CD4-positive, alpha-beta memory T cell (primary cell): ENCODE measurements at regions not wholly inside any gene's neighbourhood (a gene's known extent, or its start where the extent isn't known, plus 50 kb on each side); places are given as distances from the start of the nearest gene placed in this dataset.

ENCODE experiments used
- CTCF ChIA-PET: fragments of 350-600 bp; sonication (Branson Sonifier 250); formaldehyde crosslinking; loops from one replicate; lab custom pipeline; 2021; ENCODE audit warnings: inconsistent platforms; ENCODE audit not compliant: partially characterized antibody; lab: Charles Lee
- POLR2A ChIA-PET: fragments of 350-600 bp; sonication (Branson Sonifier 250); formaldehyde crosslinking; loops from one replicate; lab custom pipeline; 2021; ENCODE audit not compliant: partially characterized antibody; lab: Charles Lee
- DNase-seq, 5 donors: peaks; one replicate each; pipeline versions ENCODE4 v3.0.0 to v3.0.0-alpha.2; 2020 to 2022; ENCODE audit warnings: mixed read lengths in 1 of 5
- H3K27ac ChIP-seq: one replicate; pipeline ENCODE4 v1.7.0; 2013; ENCODE audit warnings: low read depth, low read length
- H3K27me3 ChIP-seq: 2 replicates; pipeline ENCODE4 v1.7.0; 2013; ENCODE audit warnings: mild to moderate bottlenecking, low read length, moderate library complexity; ENCODE audit not compliant: insufficient read depth
- H3K36me3 ChIP-seq: 2 replicates; pipeline ENCODE4 v1.7.0; 2013; ENCODE audit warnings: mild to moderate bottlenecking, low read length, moderate library complexity; ENCODE audit not compliant: insufficient read depth
- H3K4me1 ChIP-seq: 2 replicates; pipeline ENCODE4 v1.7.0; 2013; ENCODE audit warnings: mild to moderate bottlenecking, low read length, moderate library complexity; ENCODE audit not compliant: insufficient read depth
- H3K4me3 ChIP-seq, 2 donors: one replicate each; pipeline ENCODE4 v1.7.0; 2013; ENCODE audit warnings: low read length in 2 of 2, mild to moderate bottlenecking in 1 of 2
- H3K9me3 ChIP-seq, 2 donors: one replicate each; pipeline ENCODE4 v1.7.0; 2013; ENCODE audit warnings: low read length in 2 of 2, control low read depth in 1 of 2; ENCODE audit not compliant: control insufficient read depth in 1 of 2
- H3K27ac Mint-ChIP-seq, 7 donors: one replicate each; pipeline ENCODE4 v1.8.0; 2020 to 2021; ENCODE audit warnings: mixed read lengths in 7 of 7, mild to moderate bottlenecking in 6 of 7, inconsistent platforms in 3 of 7, moderate library complexity in 3 of 7
- H3K27me3 Mint-ChIP-seq, 2 donors: one replicate each; pipeline ENCODE4 v1.8.0; 2020 to 2021; ENCODE audit warnings: mixed read lengths in 2 of 2
- H3K36me3 Mint-ChIP-seq, 2 donors: one replicate each; pipeline ENCODE4 v1.8.0; 2020 to 2021; ENCODE audit warnings: mixed read lengths in 2 of 2, inconsistent platforms in 1 of 2, mild to moderate bottlenecking in 1 of 2
- H3K4me1 Mint-ChIP-seq, 4 donors: one replicate each; pipeline ENCODE4 v1.8.0; 2020 to 2021; ENCODE audit warnings: mixed read lengths in 4 of 4, mild to moderate bottlenecking in 1 of 4
- H3K4me3 Mint-ChIP-seq, 8 donors: one replicate each; pipeline ENCODE4 v1.8.0; 2020 to 2021; ENCODE audit warnings: mixed read lengths in 8 of 8, mild to moderate bottlenecking in 7 of 8, moderate library complexity in 6 of 8, inconsistent platforms in 3 of 8
- H3K9me3 Mint-ChIP-seq, 8 donors: one replicate each; pipeline ENCODE4 v1.8.0; 2020 to 2021; ENCODE audit warnings: mixed read lengths in 8 of 8, mild to moderate bottlenecking in 5 of 8, inconsistent platforms in 3 of 8, moderate library complexity in 1 of 8
- intact Hi-C: fragments of 100-400 bp; cut with micrococcal nuclease; formaldehyde crosslinking; loops from one replicate; pipeline ENCODE4 v1.15.1; 2023

DNA sequence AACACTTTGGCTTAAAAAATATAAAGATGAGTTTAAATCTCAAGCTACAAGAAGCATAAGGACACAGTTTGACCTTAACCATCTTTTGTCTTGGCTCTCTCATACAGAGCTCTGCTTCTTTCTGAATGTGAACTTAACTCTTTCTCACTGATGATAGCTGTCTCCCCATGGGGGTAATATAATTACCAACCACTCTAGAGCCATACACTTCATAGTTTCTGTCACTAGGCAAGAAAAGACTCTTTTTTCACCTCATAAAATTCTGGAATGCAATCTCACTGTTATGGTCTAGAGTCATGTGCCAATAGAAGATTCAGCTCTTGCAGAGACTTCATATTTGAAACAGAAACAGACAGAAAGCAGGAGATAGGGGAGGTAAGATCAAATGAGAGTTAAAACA, 481.7 kb upstream of the AGA start:
- H3K36me3 Mint-ChIP-seq, result no peaks in the 10 kb centered on the region
- no peak overlapping the region for H3K27ac Mint-ChIP-seq
- Histone ChIP-seq H3K36me3 (no peaks in the 10 kb centered on the region), H3K4me3 (no peak overlapping the region), H3K27me3 (no peaks in the 10 kb centered on the region), H3K27ac (no peak overlapping the region), H3K4me1 (no peaks in the 10 kb centered on the region), H3K9me3 (no peaks in the 10 kb centered on the region)
- no peaks in the 10 kb centered on the region for H3K4me1 Mint-ChIP-seq
- peaks cover 0 to 6% (median 2%) of the 10 kb centered on the region in 8 donors for H3K9me3 Mint-ChIP-seq
- intact Hi-C loops, result no loop called here
- ChIA-PET CTCF (no interaction called here), POLR2A (no interaction called here)
- H3K27me3 Mint-ChIP-seq, result no peaks in the 10 kb centered on the region
- no peak overlapping the region for H3K4me3 Mint-ChIP-seq
- no peak for DNase-seq

DNA sequence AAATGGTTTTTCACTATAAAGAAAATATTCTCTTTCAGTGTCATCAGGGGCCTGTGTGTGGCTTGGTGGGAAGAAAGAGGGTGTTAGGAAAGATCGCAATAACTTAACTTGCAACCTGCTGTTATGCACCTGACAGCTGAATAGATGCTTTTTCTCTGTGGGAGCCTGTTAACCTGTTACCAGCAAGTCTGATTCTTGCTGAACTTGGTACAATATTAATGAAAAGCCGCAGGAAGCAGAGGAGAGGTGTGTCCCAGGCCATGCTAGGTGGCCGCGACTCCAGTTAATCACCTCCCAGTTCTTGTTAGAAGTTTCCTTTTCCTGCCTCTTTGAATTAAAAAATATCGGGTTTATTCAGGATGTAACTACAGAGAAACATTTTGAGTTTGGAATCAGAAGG, 494.8 kb upstream of the AGA start:
- H3K9me3 ChIP-seq, result no peaks in the 10 kb centered on the region
- CTCF ChIA-PET, result no interaction called here
- Mint-ChIP-seq H3K4me3 (no peak overlapping the region), H3K36me3 (no peaks in the 10 kb centered on the region), H3K4me1 (no peaks in the 10 kb centered on the region), H3K9me3 (peaks cover 0 to 4% (median 0%) of the 10 kb centered on the region in 8 donors), H3K27ac (no peak overlapping the region), H3K27me3 (no peaks in the 10 kb centered on the region)
- H3K36me3 ChIP-seq, result no peaks in the 10 kb centered on the region
- H3K4me1 ChIP-seq, result no peaks in the 10 kb centered on the region
- no peak for DNase-seq
- H3K27me3 ChIP-seq, result no peaks in the 10 kb centered on the region
- intact Hi-C loops, result no loop called here
- H3K27ac ChIP-seq, result no peak overlapping the region
- H3K4me3 ChIP-seq, result no peak overlapping the region
- POLR2A ChIA-PET, result no interaction called here

DNA sequence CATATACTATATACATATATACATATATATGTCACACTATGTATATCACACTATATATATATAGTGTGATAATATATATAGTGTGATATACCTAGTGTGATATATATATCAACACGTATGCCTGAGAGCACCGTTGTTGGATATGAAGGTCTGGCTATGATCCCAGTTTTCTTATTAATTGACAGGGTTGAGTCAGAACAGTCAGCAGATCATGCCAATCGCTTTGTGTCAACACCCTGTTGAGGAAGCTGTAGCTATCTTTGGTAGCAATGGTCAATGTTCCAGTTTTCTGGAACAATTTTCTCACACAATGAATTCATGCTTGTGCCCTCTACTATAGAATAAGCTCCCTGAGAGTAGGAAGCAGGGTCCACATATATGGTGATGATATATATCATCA, 496.0 kb upstream of the AGA start:
- no peak for DNase-seq
- ChIA-PET CTCF (no interaction called here), POLR2A (no interaction called here)
- no peak overlapping the region for H3K27ac Mint-ChIP-seq
- H3K4me1 Mint-ChIP-seq, result no peaks in the 10 kb centered on the region
- Histone ChIP-seq H3K4me3 (no peak overlapping the region), H3K36me3 (no peaks in the 10 kb centered on the region), H3K9me3 (no peaks in the 10 kb centered on the region), H3K27me3 (no peaks in the 10 kb centered on the region), H3K27ac (no peak overlapping the region), H3K4me1 (no peaks in the 10 kb centered on the region)
- no peak overlapping the region for H3K4me3 Mint-ChIP-seq
- no peaks in the 10 kb centered on the region for H3K36me3 Mint-ChIP-seq
- intact Hi-C loops, result no loop called here
- H3K9me3 Mint-ChIP-seq, result peaks cover 0 to 4% (median 0%) of the 10 kb centered on the region in 8 donors
- H3K27me3 Mint-ChIP-seq, result no peaks in the 10 kb centered on the region

DNA sequence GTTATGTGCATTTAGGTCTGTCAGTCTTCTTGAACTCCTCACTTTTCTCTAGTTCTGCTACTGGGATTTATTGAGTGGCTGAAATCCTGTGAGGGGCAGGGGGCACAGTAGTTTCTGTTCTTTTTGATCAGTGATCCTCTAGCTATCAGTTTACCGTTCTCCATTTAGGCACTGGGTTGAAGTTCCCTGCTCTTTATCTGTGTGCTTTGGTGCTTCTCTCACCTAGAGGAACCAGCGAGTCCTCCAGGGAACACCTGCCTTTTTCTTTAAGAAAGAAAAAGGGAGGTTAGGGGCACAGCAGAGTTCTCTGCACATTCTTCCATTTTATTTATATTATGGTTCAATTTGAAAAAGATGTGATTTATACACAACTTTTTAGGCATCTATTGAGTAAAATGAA, 503.0 kb upstream of the AGA start:
- Mint-ChIP-seq H3K4me1 (no peaks in the 10 kb centered on the region), H3K36me3 (no peaks in the 10 kb centered on the region), H3K27me3 (no peaks in the 10 kb centered on the region), H3K9me3 (peaks cover 0 to 3% (median 0%) of the 10 kb centered on the region in 8 donors), H3K27ac (no peak overlapping the region), H3K4me3 (no peak overlapping the region)
- ChIA-PET CTCF (no interaction called here), POLR2A (no interaction called here)
- no peaks in the 10 kb centered on the region for H3K36me3 ChIP-seq
- no peak for DNase-seq
- no peaks in the 10 kb centered on the region for H3K4me1 ChIP-seq
- no peaks in the 10 kb centered on the region for H3K9me3 ChIP-seq
- H3K27ac ChIP-seq, result no peak overlapping the region
- intact Hi-C loops, result no loop called here
- no peak overlapping the region for H3K4me3 ChIP-seq
- no peaks in the 10 kb centered on the region for H3K27me3 ChIP-seq

DNA sequence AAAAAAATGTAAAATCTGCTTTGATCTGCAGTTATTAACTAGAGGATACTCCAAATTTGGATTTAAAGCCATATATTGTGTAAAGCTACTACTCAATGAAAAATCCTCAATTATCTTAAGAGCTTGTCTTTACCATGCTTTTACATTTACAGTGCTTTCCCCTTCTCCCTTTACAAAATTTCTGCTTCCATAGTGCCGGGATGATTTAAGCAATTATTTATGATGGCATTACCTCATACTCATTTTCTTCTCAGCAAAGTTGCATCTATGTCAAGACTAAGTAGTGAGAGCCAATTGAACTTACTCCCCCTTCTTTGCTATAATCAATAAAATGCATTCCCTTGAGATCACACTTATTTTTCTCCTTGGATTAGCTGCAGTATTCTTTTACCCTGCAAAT, 505.4 kb upstream of the AGA start:
- no peak overlapping the region for H3K4me3 Mint-ChIP-seq
- H3K4me1 ChIP-seq, result no peaks in the 10 kb centered on the region
- H3K27ac Mint-ChIP-seq, result no peak overlapping the region
- CTCF ChIA-PET, result no interaction called here
- H3K9me3 Mint-ChIP-seq, result peaks cover 0 to 3% (median 0%) of the 10 kb centered on the region in 8 donors
- no peaks in the 10 kb centered on the region for H3K36me3 Mint-ChIP-seq
- H3K27ac ChIP-seq, result no peak overlapping the region
- H3K4me3 ChIP-seq, result no peak overlapping the region
- H3K27me3 ChIP-seq, result no peaks in the 10 kb centered on the region
- intact Hi-C loops, result no loop called here
- POLR2A ChIA-PET, result interaction anchor here (0.7 kb wide), 1 partner anchor 13 kb away, joined by 3 read pairs; no protein-coding TSS in a partner anchor
- no peaks in the 10 kb centered on the region for H3K4me1 Mint-ChIP-seq
- H3K27me3 Mint-ChIP-seq, result no peaks in the 10 kb centered on the region
- H3K36me3 ChIP-seq, result no peaks in the 10 kb centered on the region
- no peaks in the 10 kb centered on the region for H3K9me3 ChIP-seq
- DNase-seq, result no peak

DNA sequence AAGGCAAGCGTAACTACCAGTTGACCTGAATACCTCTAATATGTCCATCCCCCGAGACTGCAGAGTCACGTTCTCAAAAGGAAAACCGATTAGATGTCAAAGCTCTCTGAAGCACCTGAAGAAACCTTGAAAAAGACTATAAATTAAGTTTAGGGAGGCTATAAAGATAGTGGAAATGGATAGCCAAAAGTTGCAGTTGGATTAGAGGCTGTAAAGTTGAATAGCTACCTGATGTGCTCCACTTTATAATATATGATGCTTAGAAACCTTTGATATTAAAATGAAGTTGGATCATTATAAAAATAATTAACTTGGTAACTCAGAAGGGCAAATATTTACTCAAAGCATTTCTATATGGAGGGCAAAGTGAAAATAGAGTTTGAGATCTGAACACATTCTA, 506.6 kb upstream of the AGA start:
- no peak overlapping the region for H3K27ac ChIP-seq
- no peaks in the 10 kb centered on the region for H3K9me3 ChIP-seq
- no peaks in the 10 kb centered on the region for H3K4me1 ChIP-seq
- H3K36me3 ChIP-seq, result no peaks in the 10 kb centered on the region
- Mint-ChIP-seq H3K36me3 (no peaks in the 10 kb centered on the region), H3K4me1 (no peaks in the 10 kb centered on the region), H3K27me3 (no peaks in the 10 kb centered on the region), H3K9me3 (peaks cover 0 to 3% (median 0%) of the 10 kb centered on the region in 8 donors), H3K27ac (no peak overlapping the region), H3K4me3 (no peak overlapping the region)
- POLR2A ChIA-PET, result no interaction called here
- H3K27me3 ChIP-seq, result no peaks in the 10 kb centered on the region
- no peak for DNase-seq
- H3K4me3 ChIP-seq, result no peak overlapping the region
- CTCF ChIA-PET, result no interaction called here
- intact Hi-C loops, result no loop called here

DNA sequence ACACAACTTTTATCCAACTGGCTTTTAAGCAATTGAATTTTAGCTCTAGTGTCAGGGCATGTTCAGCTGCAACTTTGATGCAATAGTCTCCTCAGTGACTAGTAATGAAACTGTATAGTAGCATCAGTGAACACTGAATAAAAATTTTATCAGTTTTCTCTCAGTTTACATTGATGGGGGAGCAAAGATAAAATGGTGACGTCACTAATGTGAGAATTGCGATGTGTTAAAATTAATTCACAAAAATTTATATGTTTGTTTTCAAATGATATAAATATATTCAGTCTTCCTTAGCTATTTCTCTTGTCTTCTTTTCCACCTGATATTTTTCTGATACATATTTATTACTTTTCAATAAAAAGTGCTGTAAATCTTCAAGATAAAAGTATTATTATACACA, 508.8 kb upstream of the AGA start:
- CTCF ChIA-PET, result no interaction called here
- H3K4me1 Mint-ChIP-seq, result no peaks in the 10 kb centered on the region
- no peaks in the 10 kb centered on the region for H3K36me3 Mint-ChIP-seq
- H3K9me3 Mint-ChIP-seq, result peaks cover 0 to 3% (median 0%) of the 10 kb centered on the region in 8 donors
- POLR2A ChIA-PET, result no interaction called here
- Histone ChIP-seq H3K36me3 (no peaks in the 10 kb centered on the region), H3K9me3 (no peaks in the 10 kb centered on the region), H3K27ac (no peak overlapping the region), H3K27me3 (no peaks in the 10 kb centered on the region), H3K4me1 (no peaks in the 10 kb centered on the region), H3K4me3 (no peak overlapping the region)
- no peak overlapping the region for H3K27ac Mint-ChIP-seq
- intact Hi-C loops, result no loop called here
- no peak for DNase-seq
- no peak overlapping the region for H3K4me3 Mint-ChIP-seq
- H3K27me3 Mint-ChIP-seq, result no peaks in the 10 kb centered on the region

DNA sequence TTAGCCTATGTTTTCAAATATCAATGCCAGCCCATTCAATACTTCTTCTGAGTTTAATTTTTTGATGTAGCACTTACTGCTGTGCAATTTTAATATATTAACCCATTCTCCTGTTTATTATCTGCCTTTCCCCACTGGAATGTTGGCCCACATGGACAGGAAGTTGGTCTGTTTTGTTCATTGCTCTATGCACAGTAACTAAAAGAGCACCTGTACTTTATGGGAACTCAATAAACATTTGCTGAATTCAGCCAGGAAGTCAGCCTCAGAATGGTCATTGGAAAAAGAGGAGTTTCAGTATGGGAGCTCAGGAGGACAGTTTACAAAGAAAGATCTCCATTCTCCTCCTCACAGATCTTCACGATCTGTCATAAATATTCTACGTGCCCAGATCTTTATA, 510.5 kb upstream of the AGA start:
- intact Hi-C loops, result no loop called here
- Mint-ChIP-seq H3K4me3 (no peak overlapping the region), H3K27ac (no peak overlapping the region), H3K27me3 (no peaks in the 10 kb centered on the region), H3K9me3 (peaks cover 0 to 3% (median 0%) of the 10 kb centered on the region in 8 donors), H3K4me1 (no peaks in the 10 kb centered on the region), H3K36me3 (no peaks in the 10 kb centered on the region)
- POLR2A ChIA-PET, result no interaction called here
- Histone ChIP-seq H3K27ac (no peak overlapping the region), H3K27me3 (no peaks in the 10 kb centered on the region), H3K4me1 (no peaks in the 10 kb centered on the region), H3K36me3 (no peaks in the 10 kb centered on the region), H3K9me3 (no peaks in the 10 kb centered on the region), H3K4me3 (no peak overlapping the region)
- DNase-seq, result no peak
- CTCF ChIA-PET, result no interaction called here
